ENCODE measurements at regions not wholly inside any gene's neighbourhood (a gene's known extent, or its start where the extent isn't known, plus 50 kb on each side); places are given as distances from the start of the nearest gene placed in this dataset.

DNA sequence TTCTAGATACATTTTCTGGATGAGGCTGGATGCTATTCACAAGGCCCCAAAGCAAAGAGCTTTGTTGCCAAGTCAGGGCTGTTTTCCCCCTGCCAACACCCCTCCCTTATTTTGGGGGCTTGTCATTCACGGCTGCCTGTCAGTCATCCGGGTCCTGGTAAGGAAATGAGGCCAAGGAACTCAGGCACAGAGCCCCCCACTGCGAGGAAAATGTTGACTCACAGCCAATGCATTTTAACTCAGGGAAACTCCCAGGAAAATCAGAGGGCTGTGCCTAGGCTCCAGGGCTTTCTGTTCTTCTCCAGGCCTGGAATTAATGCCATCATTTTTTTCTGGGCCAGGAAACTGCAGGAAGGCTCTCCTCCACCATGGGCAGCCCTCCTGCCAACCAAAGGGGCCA, 241.1 kb downstream of the SMAD2 start:
- TF ChIP-seq, protein P1, sequence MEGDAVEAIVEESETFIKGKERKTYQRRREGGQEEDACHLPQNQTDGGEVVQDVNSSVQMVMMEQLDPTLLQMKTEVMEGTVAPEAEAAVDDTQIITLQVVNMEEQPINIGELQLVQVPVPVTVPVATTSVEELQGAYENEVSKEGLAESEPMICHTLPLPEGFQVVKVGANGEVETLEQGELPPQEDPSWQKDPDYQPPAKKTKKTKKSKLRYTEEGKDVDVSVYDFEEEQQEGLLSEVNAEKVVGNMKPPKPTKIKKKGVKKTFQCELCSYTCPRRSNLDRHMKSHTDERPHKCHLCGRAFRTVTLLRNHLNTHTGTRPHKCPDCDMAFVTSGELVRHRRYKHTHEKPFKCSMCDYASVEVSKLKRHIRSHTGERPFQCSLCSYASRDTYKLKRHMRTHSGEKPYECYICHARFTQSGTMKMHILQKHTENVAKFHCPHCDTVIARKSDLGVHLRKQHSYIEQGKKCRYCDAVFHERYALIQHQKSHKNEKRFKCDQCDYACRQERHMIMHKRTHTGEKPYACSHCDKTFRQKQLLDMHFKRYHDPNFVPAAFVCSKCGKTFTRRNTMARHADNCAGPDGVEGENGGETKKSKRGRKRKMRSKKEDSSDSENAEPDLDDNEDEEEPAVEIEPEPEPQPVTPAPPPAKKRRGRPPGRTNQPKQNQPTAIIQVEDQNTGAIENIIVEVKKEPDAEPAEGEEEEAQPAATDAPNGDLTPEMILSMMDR (conservative IDR thresholded peaks at IDR 0.05), result no peak
- no peak for TF ChIP-seq ZFX (IDR thresholded peaks at IDR 0.05)
